ENCODE measurements at regions not wholly inside any gene's neighbourhood (a gene's known extent, or its start where the extent isn't known, plus 50 kb on each side); places are given as distances from the start of the nearest gene placed in this dataset.

DNA sequence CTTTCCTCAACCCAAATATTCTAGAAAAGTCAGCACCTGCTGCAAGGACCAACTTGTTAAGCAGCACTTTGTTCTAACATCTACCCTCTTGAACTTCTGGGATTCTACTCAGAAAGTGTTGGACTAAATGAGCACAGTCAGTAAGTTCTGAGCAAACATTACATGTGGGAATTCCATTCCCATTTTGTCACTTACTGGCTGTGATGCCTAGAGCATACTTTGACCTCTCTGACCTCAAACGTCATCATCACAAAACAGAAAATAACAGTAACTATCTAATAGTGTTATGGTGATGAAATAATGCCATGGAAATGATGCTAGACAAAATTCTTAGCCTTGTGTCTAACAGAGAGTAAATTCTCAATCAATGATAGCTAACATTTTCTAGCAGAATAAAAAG lies 829.4 kb downstream of the EPHA7 start:
- POLR2A ChIA-PET (ENCODE audit: unreplicated experiment), result no interaction called here
- DNase-seq, result no peak
- Histone ChIP-seq H3K27ac (no peak overlapping the region), H3F3A (ENCODE audit: insufficient read depth, low read depth) (no peaks in the 10 kb centered on the region), H3K9me2 (ENCODE audit: insufficient read depth) (no peaks in the 10 kb centered on the region), H3K4me2 (no peak overlapping the region), H3K9me3 (ENCODE audit: insufficient read depth, low read depth) (no peaks in the 10 kb centered on the region), H3K27me3 (ENCODE audit: insufficient read depth, low read depth) (no peaks in the 10 kb centered on the region), H4K20me1 (ENCODE audit: insufficient read depth) (no peaks in the 10 kb centered on the region), H2AFZ (no peak overlapping the region), H3K36me3 (ENCODE audit: low read depth) (no peaks in the 10 kb centered on the region), H3K79me2 (ENCODE audit: low read depth) (no peaks in the 10 kb centered on the region), H3K4me3 (no peak overlapping the region), H3K4me1 (replicated peaks; ENCODE audit: insufficient read depth) (no peaks in the 10 kb centered on the region)
- intact Hi-C loops (cut with micrococcal nuclease; ENCODE audit: unreplicated experiment), result no loop called here
- no peak for TF ChIP-seq EZH2 (IDR thresholded peaks at IDR 0.05; ENCODE audit: low read depth)
- TF ChIP-seq, protein P1, sequence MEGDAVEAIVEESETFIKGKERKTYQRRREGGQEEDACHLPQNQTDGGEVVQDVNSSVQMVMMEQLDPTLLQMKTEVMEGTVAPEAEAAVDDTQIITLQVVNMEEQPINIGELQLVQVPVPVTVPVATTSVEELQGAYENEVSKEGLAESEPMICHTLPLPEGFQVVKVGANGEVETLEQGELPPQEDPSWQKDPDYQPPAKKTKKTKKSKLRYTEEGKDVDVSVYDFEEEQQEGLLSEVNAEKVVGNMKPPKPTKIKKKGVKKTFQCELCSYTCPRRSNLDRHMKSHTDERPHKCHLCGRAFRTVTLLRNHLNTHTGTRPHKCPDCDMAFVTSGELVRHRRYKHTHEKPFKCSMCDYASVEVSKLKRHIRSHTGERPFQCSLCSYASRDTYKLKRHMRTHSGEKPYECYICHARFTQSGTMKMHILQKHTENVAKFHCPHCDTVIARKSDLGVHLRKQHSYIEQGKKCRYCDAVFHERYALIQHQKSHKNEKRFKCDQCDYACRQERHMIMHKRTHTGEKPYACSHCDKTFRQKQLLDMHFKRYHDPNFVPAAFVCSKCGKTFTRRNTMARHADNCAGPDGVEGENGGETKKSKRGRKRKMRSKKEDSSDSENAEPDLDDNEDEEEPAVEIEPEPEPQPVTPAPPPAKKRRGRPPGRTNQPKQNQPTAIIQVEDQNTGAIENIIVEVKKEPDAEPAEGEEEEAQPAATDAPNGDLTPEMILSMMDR (conservative IDR thresholded peaks at IDR 0.05), result no peak
- CTCF ChIA-PET, result no interaction called here
- no TSS peak for BruUV-seq (replicated peaks)

DNA sequence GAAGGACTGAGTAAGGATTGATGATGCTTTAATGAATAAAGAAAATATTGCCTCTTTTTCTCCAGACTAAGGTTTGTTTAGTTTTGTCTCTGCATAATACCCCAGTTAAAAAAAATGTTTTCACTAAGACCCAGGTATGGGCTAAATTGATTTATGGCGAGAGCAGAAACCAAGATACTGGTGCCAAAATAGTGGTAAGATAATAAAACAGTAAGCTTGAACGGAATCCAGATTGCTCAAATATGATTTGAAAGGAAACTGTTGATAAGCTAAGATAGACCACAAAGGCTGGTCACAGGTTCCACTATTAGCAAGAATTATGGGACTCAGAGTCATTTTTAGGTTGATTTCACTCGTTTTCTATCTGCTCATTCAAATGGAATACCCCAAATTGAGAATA lies 831.2 kb downstream of the EPHA7 start:
- Histone ChIP-seq H3F3A (ENCODE audit: insufficient read depth, low read depth) (no peaks in the 10 kb centered on the region), H2AFZ (no peak overlapping the region), H4K20me1 (ENCODE audit: insufficient read depth) (no peaks in the 10 kb centered on the region), H3K27me3 (ENCODE audit: insufficient read depth, low read depth) (no peaks in the 10 kb centered on the region), H3K4me1 (replicated peaks; ENCODE audit: insufficient read depth) (no peaks in the 10 kb centered on the region), H3K79me2 (ENCODE audit: low read depth) (no peaks in the 10 kb centered on the region), H3K27ac (no peak overlapping the region), H3K36me3 (ENCODE audit: low read depth) (no peaks in the 10 kb centered on the region), H3K4me2 (no peak overlapping the region), H3K9me2 (ENCODE audit: insufficient read depth) (no peaks in the 10 kb centered on the region), H3K9me3 (ENCODE audit: insufficient read depth, low read depth) (no peaks in the 10 kb centered on the region), H3K4me3 (no peak overlapping the region)
- CTCF ChIA-PET, result no interaction called here
- BruUV-seq (replicated peaks), result no TSS peak
- POLR2A ChIA-PET (ENCODE audit: unreplicated experiment), result no interaction called here
- no peak for DNase-seq
- TF ChIP-seq EZH2 (IDR thresholded peaks at IDR 0.05; ENCODE audit: low read depth), result no peak
- TF ChIP-seq, protein P1 (conservative IDR thresholded peaks at IDR 0.05), result no peak
- intact Hi-C loops (cut with micrococcal nuclease; ENCODE audit: unreplicated experiment), result no loop called here

DNA sequence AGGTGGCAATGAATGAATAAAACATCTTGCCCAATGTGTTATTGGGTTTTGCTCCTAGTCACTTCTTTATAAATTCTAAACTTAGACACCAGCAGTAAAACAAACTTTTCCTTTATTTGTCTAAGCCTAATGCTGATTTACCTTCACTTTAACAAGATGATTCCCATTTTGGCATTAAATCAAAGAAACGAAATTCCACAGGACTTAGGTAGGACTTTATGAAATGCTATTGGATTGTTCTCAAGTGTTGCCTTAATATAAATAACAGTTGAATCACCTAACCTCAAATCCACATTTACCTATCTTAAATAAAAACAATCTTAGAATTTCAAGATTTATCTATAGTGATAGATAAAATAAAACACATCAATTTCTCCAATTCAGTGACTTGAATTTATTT lies 831.8 kb downstream of the EPHA7 start:
- Histone ChIP-seq H3K27ac (no peak overlapping the region), H3K4me3 (no peak overlapping the region), H3K36me3 (ENCODE audit: low read depth) (no peaks in the 10 kb centered on the region), H3K27me3 (ENCODE audit: insufficient read depth, low read depth) (no peaks in the 10 kb centered on the region), H3F3A (ENCODE audit: insufficient read depth, low read depth) (no peaks in the 10 kb centered on the region), H3K79me2 (ENCODE audit: low read depth) (no peaks in the 10 kb centered on the region), H3K9me3 (ENCODE audit: insufficient read depth, low read depth) (no peaks in the 10 kb centered on the region), H3K9me2 (ENCODE audit: insufficient read depth) (no peaks in the 10 kb centered on the region), H3K4me2 (no peak overlapping the region), H3K4me1 (replicated peaks; ENCODE audit: insufficient read depth) (no peaks in the 10 kb centered on the region), H4K20me1 (ENCODE audit: insufficient read depth) (no peaks in the 10 kb centered on the region), H2AFZ (no peak overlapping the region)
- TF ChIP-seq, protein P1 (conservative IDR thresholded peaks at IDR 0.05), result no peak
- TF ChIP-seq EZH2 (IDR thresholded peaks at IDR 0.05; ENCODE audit: low read depth), result no peak
- no TSS peak for BruUV-seq (replicated peaks)
- no peak for DNase-seq
- intact Hi-C loops (cut with micrococcal nuclease; ENCODE audit: unreplicated experiment), result no loop called here
- ChIA-PET CTCF (no interaction called here), POLR2A (ENCODE audit: unreplicated experiment) (no interaction called here)
